HG03354 (cell line): ENCODE measurements at regions not wholly inside any gene's neighbourhood (a gene's known extent, or its start where the extent isn't known, plus 50 kb on each side); places are given as distances from the start of the nearest gene placed in this dataset.
"Not testable (repeated sequence)": the region's sequence is repeated elsewhere in the genome, so short reads cannot be mapped to it uniquely, and the experiment has no call there.

ENCODE experiments used
- ATAC-seq: cut with Tn5 transposase; IDR thresholded peaks from one replicate; pipeline ENCODE4 v1.9.1; 2021; ENCODE audit warnings: mild to moderate bottlenecking; ENCODE audit not compliant: unreplicated experiment, poor library complexity, severe bottlenecking

DNA sequence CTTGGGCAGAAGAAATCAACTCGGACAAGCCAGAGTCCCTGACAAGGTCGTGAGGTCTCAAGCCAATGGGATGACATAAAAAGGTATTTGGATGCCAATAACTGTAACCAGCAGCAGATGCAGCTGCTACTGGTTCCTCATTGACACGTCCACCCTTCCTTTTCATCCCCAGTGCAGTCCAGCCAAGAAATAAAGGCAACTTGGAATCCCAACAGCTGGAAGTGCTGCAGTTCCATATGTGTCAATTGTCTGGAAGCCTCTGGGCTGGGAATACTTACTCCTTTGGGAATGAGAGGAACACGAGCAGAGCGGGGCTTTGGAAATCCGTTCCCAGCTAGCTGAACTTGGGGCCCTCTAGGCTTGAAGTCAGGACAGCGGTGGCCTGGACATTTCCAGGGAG, 360.4 kb upstream of the ZFHX3 start:
- no peak for ATAC-seq

DNA sequence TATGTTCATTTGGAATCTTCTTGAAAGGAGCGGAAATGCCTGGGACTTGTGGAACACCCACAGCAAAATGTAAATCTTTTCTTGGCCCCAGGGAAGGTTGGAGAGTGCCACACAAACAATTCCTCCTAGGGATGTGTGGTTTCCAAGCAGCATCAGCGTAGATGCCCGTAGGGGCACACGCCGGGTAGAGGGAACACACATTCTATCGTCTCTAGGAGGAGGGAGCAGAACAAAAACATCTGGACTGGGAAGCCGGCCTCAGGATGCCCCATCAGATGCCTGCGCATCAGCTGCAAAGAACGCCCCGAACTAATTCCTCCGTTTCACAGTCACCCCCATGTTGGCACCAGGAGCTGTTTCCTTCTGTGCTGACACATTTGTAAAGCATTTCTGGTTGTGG, 357.9 kb upstream of the ZFHX3 start:
- no peak for ATAC-seq

DNA sequence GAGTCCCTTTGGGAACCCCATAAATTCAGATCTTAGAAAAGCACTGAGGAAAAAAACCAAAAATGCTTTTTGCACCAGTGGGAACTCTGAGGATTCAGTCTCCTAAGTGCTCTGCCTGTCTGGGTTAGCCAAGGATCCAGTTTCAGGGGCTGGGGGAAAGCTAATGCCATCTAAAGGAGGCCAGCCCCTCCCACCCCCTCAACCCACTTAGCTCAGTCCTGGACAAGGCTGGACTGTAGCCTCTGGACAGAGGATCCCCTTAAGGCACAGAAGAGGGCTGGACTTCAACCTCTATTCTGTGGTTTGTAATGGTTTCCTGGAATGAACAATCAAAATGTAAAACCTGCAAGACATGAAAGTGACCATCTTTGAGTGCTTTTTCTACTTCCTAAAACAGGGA, 356.1 kb upstream of the ZFHX3 start:
- no peak for ATAC-seq

DNA sequence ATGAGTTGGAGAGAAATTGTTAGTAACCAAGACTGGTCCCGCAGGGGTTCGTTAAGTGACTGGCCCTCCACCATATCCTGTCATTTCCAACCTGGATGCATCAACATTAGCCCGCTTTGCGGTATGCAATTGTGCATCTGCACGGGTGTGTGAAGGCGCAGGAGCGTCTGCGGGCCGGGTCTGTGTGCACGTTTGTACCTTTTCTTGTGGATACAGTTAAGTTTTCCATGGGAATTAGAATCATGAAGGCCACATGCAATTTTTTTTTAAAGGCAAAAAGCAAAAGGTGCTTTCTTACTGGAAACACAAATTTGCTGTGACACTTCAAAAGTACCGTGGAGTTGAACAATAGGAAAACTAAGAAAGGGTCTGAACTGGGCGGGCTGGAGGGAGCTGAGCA, 355.4 kb upstream of the ZFHX3 start:
- no peak for ATAC-seq

DNA sequence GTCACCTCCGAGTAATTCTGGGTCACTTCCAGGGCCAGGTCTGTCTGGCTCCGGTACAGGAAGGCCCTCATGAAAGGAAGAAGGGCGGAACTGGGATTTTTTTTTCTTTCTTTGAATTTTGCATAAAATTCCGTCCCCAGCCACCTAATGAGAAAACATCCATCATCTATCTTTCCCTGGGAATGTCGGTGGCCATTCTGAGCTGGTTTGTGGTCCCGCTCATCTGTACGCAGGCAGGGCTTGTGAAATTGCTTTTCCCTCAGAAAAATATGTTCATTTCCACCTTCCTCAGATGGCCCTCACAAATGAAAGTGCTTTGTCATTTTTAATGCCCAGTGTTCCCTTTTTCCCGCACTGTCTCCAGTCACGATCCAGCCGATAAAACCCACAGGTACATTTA, 353.0 kb upstream of the ZFHX3 start:
- ATAC-seq, result no peak

DNA sequence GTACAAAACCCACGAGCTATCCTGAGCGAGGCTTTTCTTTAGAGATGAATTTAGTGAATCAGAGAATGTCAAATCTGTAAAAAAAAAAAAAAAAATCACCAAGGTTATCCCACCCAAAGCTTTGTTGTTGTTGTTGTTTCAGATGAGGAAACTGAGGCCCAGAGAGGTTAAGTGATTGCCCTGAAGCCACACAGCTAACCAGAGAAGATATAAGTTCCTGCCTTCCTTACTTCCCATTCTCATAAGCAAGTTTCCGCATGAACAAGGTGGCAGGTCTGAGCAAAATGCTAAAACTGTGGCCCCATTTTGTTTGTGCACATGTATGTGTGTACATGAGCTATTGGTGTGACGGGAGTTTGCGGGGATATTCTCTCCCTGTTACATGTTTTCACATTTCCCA, 352.1 kb upstream of the ZFHX3 start:
- ATAC-seq, result no peak

DNA sequence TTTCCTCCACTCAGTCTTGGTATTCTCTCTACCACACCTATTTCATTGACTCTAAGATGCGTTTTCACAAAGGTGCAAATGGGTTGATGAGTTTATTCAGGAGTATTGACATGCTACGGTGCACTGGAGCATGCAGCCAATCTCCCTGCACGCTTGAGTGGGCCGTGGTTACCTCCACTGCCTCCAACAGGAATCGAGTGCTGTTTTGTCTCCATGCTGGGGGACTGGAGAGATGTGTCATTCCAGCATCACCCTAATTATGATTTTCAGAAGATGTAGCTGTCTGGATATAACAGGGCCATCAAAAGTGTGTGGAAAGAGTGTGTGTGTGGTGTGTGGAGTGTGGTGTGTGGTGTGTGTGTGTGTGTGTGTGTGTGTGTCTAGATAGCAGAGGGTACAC, 351.6 kb upstream of the ZFHX3 start:
- no peak for ATAC-seq

DNA sequence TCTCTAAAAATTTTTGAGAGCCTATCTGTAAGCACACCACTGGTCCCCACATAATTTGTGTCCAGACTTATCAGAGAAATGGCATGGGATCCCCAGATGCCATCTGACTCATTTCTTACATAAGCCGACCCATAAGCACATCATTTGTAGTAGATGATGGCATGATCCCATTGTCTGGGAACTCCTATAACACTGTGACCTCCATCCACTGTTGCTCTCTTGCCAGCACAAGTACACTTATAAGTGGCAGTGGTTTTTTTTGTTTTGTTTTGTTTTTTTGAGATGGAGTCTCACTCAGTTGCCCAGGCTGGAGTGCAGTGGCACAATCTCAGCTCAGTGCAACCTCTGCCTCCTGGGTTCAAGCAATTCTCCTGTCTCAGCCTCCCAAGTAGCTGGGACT, 350.7 kb upstream of the ZFHX3 start:
- ATAC-seq, result not testable (repeated sequence)

DNA sequence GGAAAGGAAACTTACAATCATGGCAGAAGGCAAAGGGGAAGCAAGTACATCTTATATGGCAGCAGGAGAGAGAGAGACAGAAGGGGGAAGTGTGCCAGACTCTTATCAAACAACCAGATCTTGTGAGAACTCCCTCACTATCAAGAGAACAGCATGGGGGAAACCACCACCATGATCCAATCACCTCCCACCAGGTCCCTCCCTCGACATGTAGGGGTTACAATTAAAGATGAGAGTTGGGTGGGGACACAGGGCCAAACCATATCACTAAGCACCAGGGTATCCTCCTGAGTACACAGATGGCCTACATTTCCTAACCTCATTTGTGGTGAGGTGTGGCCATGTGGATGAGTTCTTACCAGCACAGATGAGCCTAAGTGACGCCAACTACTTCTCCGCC, 348.6 kb upstream of the ZFHX3 start:
- no peak for ATAC-seq

DNA sequence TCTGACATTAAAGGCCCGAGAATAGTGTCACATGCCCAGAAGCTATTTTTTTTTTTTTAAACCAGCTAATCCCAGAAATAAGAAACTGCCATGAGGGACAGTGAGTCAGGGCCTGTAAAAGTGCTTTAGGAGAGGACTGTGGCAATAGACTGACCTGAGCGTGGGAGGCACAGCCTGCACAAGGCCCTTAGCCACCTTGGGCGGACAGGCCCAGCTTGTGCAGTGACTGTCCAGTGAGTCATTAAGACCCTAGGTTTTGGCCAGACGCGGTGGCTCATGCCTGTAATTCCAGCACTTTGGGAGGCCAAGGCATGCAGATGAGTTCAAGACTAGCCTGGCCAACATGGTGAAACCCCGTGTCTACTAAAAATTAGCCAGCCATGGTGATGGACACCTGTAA, 343.0 kb upstream of the ZFHX3 start:
- ATAC-seq, result no peak

DNA sequence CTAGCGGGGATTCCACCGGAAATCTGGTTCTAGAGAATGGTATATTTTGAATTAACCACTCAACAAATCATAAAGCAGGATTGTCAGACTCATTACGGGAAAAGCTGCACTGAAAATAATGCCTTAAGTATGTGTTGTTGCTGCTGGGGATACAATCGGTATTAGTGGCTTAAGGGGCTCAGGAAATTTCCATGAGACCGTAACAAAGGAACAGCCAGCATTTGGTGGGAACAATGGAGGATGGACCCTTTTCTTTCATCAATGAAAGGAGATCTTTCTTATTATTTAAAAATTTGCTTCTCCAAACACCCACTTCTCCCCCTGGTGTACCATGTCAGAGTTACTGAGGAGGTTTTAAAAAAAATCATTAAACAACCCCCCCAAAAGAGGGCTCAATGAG, 342.6 kb upstream of the ZFHX3 start:
- ATAC-seq, result no peak

DNA sequence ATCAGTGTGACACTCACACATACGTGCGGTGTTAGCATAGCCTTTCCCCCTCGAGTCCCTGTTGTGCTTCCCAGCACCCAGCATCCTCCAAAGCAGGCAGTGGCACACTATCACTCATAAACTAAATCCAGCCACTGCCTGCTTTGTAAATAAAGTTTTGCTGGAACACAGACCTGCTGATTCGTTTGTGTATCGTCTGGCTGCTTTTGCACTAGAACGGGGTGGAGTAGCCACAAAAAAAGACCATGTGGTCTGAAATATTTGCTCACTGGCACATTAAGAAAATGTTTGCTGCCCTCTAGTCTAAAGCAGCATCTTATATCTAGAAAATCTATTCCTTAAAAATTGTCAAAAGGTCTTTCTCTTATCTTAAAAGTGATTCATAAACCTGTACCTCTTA, 341.2 kb upstream of the ZFHX3 start:
- no peak for ATAC-seq

DNA sequence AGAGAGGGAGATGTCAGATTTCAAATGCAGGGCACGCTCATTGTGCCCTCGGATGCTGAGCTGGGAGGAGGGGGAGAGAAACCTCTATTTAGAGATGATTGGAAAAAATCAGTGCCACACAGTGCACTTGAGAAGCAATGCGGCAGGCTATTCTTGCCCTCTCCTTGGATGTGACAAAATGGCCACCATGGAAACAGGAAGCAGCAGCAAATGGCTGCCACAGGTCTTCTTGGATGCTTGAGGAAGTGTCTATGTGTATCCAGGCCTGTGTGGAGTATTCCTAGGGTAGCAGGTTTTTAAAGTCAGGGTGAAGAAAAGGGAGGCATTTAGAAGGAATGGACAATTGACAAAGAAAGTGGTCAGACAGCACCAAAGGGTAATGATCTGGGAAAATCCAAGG, 340.1 kb upstream of the ZFHX3 start:
- no peak for ATAC-seq

DNA sequence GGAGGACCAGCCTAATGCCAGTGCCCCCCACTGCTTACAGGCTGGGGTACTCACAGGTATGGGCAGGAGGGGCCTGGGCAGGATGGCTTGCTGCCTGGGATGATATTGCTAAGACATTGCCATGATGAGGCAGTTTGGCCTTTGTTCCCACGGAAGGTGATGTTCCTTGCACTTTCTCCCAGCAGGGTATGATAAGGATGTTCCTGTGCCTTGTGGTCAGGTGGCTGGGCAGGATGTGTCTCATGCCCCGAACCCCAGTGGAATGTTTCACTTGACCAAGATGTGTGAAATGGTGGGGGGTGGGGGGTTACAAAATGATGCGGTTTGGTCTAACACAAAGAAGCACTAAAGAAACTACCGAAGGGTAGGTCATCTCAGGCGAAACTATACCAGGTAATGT, 337.8 kb upstream of the ZFHX3 start:
- ATAC-seq, result no peak

DNA sequence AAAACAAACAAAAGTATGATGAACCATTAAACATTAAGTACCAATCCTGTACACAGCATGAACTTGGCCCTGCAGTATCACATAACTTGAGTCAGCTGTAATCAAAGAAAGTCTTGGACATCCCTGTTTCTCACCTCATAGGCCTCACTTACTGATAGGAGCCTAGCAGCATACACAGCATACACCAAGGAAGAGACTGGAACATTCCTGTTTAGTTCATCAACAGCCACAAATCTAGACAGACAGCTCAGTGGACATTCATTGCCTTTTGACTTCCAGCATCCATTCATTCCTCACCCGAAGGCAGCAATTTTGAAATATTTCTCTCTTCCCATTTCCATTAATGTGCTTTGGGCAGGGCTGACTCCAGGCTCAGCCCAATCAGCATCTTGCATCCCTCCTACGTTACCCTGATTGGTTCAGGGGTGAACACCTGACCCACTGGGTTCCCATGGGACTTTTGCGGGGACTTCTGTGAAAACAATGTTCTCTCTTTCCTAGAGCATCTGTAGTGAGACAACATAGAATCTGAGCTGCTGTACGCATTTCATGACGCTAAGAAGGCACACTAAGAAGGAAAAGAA, 336.7 kb upstream of the ZFHX3 start:
- no peak for ATAC-seq

DNA sequence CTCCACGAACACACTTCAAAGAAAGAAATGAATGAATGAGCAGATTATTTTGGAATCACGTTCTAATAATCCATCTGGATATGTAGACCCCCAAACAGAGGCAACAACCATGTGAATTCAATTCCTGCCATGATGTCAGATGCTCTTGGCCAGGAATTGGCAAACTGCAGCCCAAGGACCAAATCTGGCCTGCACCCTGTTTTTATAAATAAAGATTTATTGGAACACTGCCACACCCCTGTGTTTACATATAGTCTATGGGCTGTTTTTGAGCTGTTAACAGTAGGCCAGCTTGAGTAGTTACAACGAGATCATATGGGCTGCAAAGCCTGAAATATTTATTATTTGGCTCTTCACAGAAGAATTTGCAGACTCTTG, 336.0 kb upstream of the ZFHX3 start:
- ATAC-seq, result no peak

DNA sequence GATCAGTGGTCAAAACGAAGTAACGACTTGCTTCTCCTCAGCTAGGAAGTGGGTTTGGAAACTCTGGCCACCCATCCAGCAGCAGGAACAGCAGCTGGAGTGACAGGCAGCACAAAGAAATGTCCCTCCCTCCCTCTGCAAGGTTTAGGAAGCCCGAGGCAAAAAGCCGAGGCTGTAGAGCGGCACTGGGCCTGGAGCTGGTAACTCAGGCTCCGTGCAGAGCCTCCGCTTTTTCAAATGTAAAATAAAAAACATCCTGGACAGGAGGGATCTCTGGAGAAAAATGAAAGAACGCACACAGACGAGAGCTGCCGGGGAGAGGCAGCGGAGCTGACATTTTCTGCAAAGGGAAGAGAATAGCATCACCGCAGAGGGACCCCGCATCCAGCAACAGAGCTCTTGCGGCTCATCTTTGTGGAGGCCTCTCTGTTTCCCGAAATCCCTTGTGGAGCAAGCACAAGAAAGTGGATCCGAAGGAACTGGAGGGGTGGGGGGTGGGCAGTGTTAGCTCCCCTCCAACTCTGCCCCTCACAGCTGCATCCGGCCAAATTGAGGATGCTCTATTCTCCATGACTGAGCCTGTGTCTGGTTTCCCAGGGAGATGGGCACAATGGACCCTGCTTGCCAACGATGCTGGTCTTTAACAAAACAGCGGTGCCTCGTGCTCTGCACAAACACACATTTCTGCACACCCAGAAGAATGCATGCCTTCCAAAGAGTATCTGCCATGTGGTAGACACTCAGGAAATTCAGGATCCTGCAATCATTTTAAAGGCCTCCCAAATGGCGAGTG, 335.5 kb upstream of the ZFHX3 start:
- no peak for ATAC-seq

DNA sequence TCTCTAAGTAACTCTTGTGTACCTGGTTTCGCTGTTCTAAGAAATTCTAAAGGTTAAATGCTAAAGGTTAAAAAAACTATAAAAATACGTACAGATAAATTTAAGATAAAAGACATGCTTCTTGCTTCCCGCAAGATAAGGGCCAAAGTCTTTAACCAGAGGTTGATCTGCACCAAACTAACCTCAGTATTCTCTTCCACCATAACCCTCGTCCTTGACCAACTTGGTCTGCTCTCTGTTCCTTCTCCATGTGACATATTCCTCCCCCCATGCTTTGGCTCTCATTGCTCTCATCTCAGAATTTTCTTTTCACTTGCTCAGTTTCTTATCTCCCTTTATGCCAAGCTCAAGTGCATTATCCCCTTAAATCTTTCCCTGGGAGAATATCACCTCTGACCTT, 330.5 kb upstream of the ZFHX3 start:
- no peak for ATAC-seq

DNA sequence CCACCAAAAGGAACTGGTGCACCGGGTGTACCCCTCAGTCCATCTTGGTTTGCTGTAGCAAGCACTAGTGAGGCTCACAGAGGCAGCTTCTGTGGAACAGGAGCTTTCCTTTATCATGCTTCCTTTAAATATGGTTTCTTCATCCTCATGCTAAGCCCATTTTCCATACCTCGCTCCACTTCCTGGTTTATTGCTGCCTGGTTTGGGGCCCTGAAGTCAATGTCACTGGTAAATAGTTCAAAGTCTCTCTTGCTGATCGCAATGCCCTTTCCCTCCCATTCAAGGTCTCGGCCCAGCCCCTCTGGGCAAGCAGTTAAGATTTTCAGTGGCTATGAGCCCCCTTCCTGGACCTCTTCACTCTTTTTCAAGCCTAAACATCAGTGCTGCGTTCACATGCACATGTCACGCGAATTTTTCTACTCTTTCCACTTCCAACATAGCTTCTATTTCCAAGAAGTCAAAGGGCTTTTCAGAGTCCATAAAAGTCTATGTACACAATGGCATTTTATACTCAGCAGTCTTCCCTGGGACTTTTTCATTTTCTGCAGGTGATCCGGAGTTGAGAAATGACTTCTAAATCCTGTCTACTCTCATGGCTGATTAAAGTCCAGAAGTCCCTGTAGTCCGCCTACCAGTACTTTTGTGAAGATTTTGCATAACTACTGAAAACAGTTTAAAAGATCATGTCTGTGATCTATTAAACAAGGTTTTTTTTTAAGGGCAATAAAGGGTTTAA, 323.8 kb upstream of the ZFHX3 start:
- ATAC-seq, result no peak

DNA sequence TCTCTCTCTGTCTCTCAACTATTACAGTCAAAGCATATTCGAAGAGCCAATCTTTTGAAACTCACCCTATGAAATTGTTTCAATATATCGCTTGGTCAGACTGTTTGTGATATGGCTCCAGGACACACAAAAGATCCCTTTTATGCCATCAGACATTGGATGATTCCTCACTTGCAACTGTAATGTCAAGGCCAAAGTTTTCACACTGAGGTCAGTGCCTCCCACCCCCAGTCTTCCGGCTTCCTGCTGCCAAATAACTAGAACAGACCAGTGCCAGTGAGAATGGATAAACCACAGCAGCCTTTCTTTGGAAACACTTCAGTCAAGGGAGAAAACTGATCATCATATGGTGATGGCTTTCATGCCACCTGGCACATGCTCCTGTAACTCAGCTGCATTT, 321.9 kb upstream of the ZFHX3 start:
- ATAC-seq, result no peak

DNA sequence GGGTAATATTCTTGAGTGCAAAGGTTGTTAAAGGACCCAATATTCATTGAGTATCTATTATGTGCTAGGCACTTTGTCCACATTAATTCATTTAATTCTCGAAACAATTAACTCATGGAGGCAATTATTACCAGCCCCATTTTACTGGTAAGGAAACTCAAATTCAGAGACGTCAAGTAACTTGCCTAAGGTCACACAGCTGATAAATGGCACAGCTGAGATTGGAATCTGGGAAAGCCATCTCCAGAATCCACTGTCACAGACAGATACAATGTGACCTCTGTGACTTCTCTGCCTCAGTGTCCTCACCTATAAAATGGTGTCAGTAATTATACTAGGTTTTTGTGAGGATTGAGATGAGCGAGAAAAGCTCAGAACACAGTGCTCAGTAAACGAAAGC, 320.8 kb upstream of the ZFHX3 start:
- no peak for ATAC-seq
